HEK293 (cell line): ENCODE measurements at regions not wholly inside any gene's neighbourhood (a gene's known extent, or its start where the extent isn't known, plus 50 kb on each side); places are given as distances from the start of the nearest gene placed in this dataset.

ENCODE experiments used
- KLF9 ChIP-seq: fragments of 450-650 bp; formaldehyde crosslinking; IDR thresholded peaks from 2 replicates; pipeline ENCODE4 v1.5.1; 2016; ENCODE audit warnings: missing biosample characterization, missing genetic modification characterization, low read depth
- REPIN1 ChIP-seq: fragments of 450-650 bp; formaldehyde crosslinking; IDR thresholded peaks from 2 replicates; pipeline ENCODE4 v1.5.1; 2017; ENCODE audit warnings: missing biosample characterization, missing genetic modification characterization, low read depth
- SP2 ChIP-seq: fragments of 450-650 bp; formaldehyde crosslinking; IDR thresholded peaks from 2 replicates; pipeline ENCODE4 v1.5.1; 2016; ENCODE audit warnings: missing biosample characterization, missing genetic modification characterization
- ZNF112 ChIP-seq: fragments of 450-650 bp; formaldehyde crosslinking; IDR thresholded peaks from 2 replicates; pipeline ENCODE4 v1.5.0; 2017; ENCODE audit warnings: missing biosample characterization, missing genetic modification characterization
- ZNF214 ChIP-seq: fragments of 450-650 bp; formaldehyde crosslinking; IDR thresholded peaks from 2 replicates; pipeline ENCODE4 v1.5.1; 2017; ENCODE audit warnings: missing biosample characterization, mild to moderate bottlenecking, missing genetic modification characterization, borderline replicate concordance
- ZNF621 ChIP-seq: fragments of 450-650 bp; formaldehyde crosslinking; IDR thresholded peaks from 2 replicates; pipeline ENCODE4 v1.5.1; 2017; ENCODE audit warnings: missing biosample characterization, missing genetic modification characterization
- ZNF654 ChIP-seq: fragments of 450-650 bp; formaldehyde crosslinking; IDR thresholded peaks from 2 replicates; pipeline ENCODE4 v1.5.1; 2016; ENCODE audit warnings: low read depth, missing biosample characterization, missing genetic modification characterization
- ZNF747 ChIP-seq: fragments of 450-650 bp; formaldehyde crosslinking; IDR thresholded peaks from 2 replicates; pipeline ENCODE4 v1.5.1; 2016; ENCODE audit warnings: missing biosample characterization, missing genetic modification characterization
- ZSCAN23 ChIP-seq: fragments of 450-650 bp; formaldehyde crosslinking; IDR thresholded peaks from 2 replicates; pipeline ENCODE4 v1.5.1; 2016; ENCODE audit warnings: missing biosample characterization, missing genetic modification characterization
- TF ChIP-seq, protein P1 (sequence below): fragments of 450-650 bp; formaldehyde crosslinking; IDR thresholded peaks from 2 replicates; pipeline ENCODE4 v1.5.1; 2016; ENCODE audit warnings: missing biosample characterization, missing genetic modification characterization

DNA sequence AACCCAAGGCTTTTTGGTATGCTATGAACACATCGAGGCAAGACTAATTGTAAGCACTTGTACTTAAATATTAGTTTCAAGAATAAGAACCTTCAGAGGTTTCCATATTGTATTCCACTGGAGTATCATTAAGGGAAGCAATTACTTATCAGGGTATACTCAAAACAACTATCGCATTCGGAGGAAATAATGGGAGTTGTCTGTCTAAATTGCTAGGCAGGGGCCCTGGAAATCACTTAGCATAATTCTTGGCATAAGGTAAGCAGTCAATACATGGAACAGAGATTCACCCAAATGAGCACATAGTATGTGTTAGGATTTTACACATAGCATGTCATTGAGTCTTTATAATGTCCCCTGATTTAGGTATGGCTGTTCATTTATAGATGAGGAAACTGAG, 249.4 kb downstream of the DHX15 start:
- TF ChIP-seq ZSCAN23 (tag by site-specific recombination) (no peak), ZNF214 (tag by site-specific recombination) (no peak), ZNF654 (tag by site-specific recombination) (no peak), SP2 (tag by site-specific recombination) (no peak), ZNF112 (tag by site-specific recombination) (no peak), REPIN1 (no peak), ZNF747 (tag by site-specific recombination) (no peak), KLF9 (no peak), ZNF621 (tag by site-specific recombination) (no peak)
- TF ChIP-seq, protein P1, sequence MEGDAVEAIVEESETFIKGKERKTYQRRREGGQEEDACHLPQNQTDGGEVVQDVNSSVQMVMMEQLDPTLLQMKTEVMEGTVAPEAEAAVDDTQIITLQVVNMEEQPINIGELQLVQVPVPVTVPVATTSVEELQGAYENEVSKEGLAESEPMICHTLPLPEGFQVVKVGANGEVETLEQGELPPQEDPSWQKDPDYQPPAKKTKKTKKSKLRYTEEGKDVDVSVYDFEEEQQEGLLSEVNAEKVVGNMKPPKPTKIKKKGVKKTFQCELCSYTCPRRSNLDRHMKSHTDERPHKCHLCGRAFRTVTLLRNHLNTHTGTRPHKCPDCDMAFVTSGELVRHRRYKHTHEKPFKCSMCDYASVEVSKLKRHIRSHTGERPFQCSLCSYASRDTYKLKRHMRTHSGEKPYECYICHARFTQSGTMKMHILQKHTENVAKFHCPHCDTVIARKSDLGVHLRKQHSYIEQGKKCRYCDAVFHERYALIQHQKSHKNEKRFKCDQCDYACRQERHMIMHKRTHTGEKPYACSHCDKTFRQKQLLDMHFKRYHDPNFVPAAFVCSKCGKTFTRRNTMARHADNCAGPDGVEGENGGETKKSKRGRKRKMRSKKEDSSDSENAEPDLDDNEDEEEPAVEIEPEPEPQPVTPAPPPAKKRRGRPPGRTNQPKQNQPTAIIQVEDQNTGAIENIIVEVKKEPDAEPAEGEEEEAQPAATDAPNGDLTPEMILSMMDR (tag by site-specific recombination) = no peak
